ENCODE measurements at regions not wholly inside any gene's neighbourhood (a gene's known extent, or its start where the extent isn't known, plus 50 kb on each side); places are given as distances from the start of the nearest gene placed in this dataset.

- TF ChIP-seq, protein P1, sequence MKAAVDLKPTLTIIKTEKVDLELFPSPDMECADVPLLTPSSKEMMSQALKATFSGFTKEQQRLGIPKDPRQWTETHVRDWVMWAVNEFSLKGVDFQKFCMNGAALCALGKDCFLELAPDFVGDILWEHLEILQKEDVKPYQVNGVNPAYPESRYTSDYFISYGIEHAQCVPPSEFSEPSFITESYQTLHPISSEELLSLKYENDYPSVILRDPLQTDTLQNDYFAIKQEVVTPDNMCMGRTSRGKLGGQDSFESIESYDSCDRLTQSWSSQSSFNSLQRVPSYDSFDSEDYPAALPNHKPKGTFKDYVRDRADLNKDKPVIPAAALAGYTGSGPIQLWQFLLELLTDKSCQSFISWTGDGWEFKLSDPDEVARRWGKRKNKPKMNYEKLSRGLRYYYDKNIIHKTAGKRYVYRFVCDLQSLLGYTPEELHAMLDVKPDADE (IDR thresholded peaks at IDR 0.05), result no peak
- TF ChIP-seq STAT1 (IDR thresholded peaks at IDR 0.05; ENCODE audit: unreplicated experiment), result no peak
- TF ChIP-seq, protein P2, sequence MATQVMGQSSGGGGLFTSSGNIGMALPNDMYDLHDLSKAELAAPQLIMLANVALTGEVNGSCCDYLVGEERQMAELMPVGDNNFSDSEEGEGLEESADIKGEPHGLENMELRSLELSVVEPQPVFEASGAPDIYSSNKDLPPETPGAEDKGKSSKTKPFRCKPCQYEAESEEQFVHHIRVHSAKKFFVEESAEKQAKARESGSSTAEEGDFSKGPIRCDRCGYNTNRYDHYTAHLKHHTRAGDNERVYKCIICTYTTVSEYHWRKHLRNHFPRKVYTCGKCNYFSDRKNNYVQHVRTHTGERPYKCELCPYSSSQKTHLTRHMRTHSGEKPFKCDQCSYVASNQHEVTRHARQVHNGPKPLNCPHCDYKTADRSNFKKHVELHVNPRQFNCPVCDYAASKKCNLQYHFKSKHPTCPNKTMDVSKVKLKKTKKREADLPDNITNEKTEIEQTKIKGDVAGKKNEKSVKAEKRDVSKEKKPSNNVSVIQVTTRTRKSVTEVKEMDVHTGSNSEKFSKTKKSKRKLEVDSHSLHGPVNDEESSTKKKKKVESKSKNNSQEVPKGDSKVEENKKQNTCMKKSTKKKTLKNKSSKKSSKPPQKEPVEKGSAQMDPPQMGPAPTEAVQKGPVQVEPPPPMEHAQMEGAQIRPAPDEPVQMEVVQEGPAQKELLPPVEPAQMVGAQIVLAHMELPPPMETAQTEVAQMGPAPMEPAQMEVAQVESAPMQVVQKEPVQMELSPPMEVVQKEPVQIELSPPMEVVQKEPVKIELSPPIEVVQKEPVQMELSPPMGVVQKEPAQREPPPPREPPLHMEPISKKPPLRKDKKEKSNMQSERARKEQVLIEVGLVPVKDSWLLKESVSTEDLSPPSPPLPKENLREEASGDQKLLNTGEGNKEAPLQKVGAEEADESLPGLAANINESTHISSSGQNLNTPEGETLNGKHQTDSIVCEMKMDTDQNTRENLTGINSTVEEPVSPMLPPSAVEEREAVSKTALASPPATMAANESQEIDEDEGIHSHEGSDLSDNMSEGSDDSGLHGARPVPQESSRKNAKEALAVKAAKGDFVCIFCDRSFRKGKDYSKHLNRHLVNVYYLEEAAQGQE (IDR thresholded peaks at IDR 0.05; ENCODE audit: unreplicated experiment), result no peak
These were observed 213.6 kb upstream of the CSNK1A1L start (continued) for GRCh38 chr13:37319031-37319443.

DNA sequence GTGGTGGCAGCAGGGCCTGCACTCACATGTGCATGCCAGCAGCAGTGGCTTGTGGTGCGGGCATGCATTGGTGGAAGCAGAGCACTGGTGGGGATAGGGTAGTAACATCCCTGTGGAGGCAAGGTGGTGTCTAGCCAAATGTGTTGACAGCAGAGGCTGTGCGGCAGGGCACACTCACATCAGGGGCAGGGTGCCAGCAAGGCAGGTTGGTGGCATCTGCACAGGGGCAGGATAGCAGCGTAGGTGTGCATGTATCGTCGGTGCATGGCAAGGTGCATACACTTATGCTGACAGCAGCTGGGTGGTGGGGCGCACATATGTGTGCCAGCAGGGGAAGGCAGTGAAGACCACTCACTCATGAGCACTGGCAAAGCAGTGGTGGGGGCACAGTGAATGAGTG, 211.5 kb upstream of the CSNK1A1L start:
- Histone ChIP-seq H4K20me1 (replicated peaks; ENCODE audit: insufficient read depth) (no peaks in the 10 kb centered on the region), H3K27ac (ENCODE audit: low read depth) (no peak overlapping the region), H3K4me1 (ENCODE audit: insufficient read depth) (0 out of 2 replicates have a peak, but pooled peaks cover 9% of the 10 kb centered on the region), H3K4me2 (no peak overlapping the region), H3K9me2 (ENCODE audit: insufficient read depth) (peaks cover 7% of the 10 kb centered on the region; the same call in 1 of the 2 replicates), H3K36me3 (ENCODE audit: insufficient read depth) (no peaks in the 10 kb centered on the region), H3K4me3 (no peak overlapping the region), H3F3A (replicated peaks; ENCODE audit: low read depth) (no peaks in the 10 kb centered on the region), H2AFZ (no peak overlapping the region), H3K27me3 (ENCODE audit: insufficient read depth) (no peaks in the 10 kb centered on the region), H3K79me2 (replicated peaks; ENCODE audit: insufficient read depth) (no peaks in the 10 kb centered on the region)
- peaks cover 4% of the 10 kb centered on the region; the same call in 2 of the 3 replicates for H3K9me3 Mint-ChIP-seq
- no peak for ATAC-seq
- H3K27ac Mint-ChIP-seq, result no peak overlapping the region
- H3K36me3 Mint-ChIP-seq (ENCODE audit: low read depth), result no peaks in the 10 kb centered on the region
- TF ChIP-seq ZNF114 (CRISPR knock-in tag; IDR thresholded peaks at IDR 0.05) (no peak), JUNB (IDR thresholded peaks at IDR 0.05; ENCODE audit: unreplicated experiment) (no peak), STAT1 (IDR thresholded peaks at IDR 0.05; ENCODE audit: unreplicated experiment) (no peak), NANOG (IDR thresholded peaks at IDR 0.05; ENCODE audit: borderline replicate concordance) (no peak), ZNF331 (CRISPR knock-in tag; IDR thresholded peaks at IDR 0.05; ENCODE audit: low read depth) (no peak), EZH2 (IDR thresholded peaks at IDR 0.05; ENCODE audit: low read depth, unreplicated experiment) (no peak)
- TF ChIP-seq, protein P1 (IDR thresholded peaks at IDR 0.05), result no peak
- TF ChIP-seq, protein P3, sequence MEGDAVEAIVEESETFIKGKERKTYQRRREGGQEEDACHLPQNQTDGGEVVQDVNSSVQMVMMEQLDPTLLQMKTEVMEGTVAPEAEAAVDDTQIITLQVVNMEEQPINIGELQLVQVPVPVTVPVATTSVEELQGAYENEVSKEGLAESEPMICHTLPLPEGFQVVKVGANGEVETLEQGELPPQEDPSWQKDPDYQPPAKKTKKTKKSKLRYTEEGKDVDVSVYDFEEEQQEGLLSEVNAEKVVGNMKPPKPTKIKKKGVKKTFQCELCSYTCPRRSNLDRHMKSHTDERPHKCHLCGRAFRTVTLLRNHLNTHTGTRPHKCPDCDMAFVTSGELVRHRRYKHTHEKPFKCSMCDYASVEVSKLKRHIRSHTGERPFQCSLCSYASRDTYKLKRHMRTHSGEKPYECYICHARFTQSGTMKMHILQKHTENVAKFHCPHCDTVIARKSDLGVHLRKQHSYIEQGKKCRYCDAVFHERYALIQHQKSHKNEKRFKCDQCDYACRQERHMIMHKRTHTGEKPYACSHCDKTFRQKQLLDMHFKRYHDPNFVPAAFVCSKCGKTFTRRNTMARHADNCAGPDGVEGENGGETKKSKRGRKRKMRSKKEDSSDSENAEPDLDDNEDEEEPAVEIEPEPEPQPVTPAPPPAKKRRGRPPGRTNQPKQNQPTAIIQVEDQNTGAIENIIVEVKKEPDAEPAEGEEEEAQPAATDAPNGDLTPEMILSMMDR (conservative IDR thresholded peaks at IDR 0.05; ENCODE audit: low read depth in 2 of 2), result no peak
- H3K27me3 Mint-ChIP-seq (ENCODE audit: insufficient read depth, low read depth, poor library complexity), result peaks cover 3% of the 10 kb centered on the region
- no peak for DNase-seq (ENCODE audit: low spot score)
- H3K4me1 Mint-ChIP-seq, result peaks cover 8% of the 10 kb centered on the region
- no peak overlapping the region for H3K4me3 Mint-ChIP-seq

All from GM23338 (cell line).